CD4-positive, alpha-beta T cell treated with Interleukin-4 for 1 hour (primary cell): ENCODE measurements at regions not wholly inside any gene's neighbourhood (a gene's known extent, or its start where the extent isn't known, plus 50 kb on each side); places are given as distances from the start of the nearest gene placed in this dataset.

ENCODE experiments used
- DNase-seq, 2 donors: peaks; one replicate each; pipeline ENCODE4 v3.0.0-alpha.2; 2020 to 2022

GRCh38 chr5:60232036-60232795, 338.7 kb upstream of the PDE4D start:
- DNase-seq, result no peak

DNA sequence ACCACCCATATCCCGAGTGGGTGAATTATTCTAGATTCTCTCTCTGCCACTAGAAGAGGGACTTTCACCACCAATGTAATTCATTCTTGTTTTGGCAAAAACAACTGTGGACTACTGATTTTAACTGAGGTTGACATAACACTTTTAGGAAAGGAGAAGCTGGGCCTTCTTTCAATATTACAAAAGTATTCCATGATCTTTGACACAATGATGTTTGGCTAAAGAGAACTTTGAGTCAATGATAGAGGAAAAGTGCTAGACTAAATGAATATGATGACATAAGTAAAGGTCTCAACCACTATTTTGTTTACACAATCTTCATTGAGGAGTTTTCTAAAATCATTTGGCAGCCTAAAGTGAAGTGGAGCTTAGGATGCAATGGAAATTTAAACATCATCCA, 336.9 kb upstream of the PDE4D start:
- no peak for DNase-seq

DNA sequence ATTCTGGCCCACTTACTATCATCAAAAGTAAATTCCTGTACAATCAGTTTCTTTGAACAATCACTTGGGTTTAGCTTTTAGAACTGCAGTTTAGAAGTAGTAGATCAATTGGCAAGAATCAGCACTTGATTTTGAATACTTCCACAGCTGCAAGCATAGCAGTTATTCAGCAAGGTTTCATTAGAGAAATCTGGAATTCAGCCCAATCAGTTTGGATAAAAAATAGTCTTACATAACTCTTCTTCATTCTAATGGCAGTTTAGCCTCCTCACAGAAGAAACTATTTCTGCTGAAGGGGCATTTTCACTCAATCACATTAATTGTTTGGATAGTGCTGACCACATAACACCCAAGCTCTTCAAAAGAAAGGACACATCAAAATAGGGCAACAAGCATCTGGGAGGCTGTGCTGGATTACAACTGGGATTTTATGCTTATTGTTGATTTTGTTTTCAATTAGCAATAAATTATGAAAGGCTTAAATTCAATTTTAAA, 336.2 kb upstream of the PDE4D start:
- no peak for DNase-seq

DNA sequence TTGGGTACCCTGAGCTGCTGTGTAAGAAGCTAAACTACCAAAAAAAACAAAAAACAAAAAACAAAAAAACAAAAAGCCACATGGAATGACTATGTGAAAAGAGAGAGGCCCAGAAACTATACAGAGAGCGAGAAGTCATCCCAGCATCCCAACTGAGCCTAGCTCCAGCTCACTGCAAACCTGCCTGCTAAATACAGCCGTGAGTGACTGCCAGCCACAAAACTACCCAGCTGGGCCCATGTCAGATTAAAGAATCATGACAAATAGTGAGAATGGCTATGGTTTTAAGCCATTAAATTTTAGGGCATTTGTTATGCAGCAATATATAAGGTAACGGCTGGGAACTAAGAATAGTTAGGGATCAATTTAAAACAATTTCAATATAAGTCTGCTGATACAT, 335.1 kb upstream of the PDE4D start:
- no peak for DNase-seq

GRCh38 chr5:60226128-60226527, 332.6 kb upstream of the PDE4D start:
- no peak for DNase-seq

- DNase-seq, result no peak
These were observed 329.8 kb upstream of the PDE4D start for GRCh38 chr5:60223342-60223741.

- DNase-seq, result no peak
These were observed 326.4 kb upstream of the PDE4D start for GRCh38 chr5:60219921-60220320.

DNA sequence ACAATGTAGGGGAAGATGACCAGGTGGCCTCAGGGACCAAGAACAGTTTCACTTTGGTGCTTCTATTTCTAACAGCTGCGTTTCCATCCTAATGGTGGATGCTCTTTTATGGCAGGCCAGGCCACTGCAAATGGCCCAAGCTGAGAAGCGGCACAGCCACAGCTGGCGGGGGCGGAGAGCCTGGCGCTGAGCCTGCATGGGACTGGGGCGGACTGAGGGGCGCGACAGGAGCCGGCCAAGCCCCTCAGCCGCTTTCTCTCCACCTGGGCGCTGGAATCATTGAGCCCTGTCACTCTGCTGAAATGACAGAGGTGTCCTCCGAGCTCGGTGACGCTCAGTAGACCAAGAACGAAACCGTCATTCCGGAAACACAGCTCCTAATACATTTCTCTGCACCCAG, 317.3 kb upstream of the PDE4D start:
- no peak for DNase-seq

DNA sequence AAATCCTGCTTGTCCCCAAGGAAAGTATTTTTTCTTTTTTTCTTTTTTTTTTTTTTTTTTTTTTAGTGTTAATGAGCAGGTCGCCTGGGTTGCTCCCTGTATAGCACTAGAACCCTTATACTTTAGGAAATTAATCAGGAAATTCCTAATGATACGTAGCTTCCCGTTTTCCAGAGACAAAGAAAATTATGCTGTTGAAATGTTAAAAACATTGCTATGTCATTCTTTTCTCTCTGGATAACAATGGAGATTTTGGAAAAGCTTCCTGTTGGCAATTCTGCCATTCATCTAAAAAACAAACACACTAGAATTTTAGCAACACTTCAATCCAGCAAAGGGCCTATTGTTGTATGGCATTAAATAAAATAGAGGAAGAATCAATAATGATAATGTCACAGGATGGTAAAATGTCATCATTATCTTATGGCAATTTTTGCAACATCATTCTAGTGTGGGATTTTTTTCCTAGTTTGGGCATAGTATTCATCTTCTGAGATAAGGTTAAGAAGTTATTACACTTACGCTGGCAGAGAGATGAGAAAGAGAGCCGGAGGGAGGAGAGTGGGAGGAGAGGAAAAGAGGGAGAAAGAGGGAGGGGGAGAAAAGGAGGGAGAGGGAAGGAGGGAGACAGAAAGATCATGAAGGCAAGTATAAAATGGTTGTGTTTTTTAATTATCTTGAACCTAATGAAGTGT, 315.8 kb upstream of the PDE4D start:
- no peak for DNase-seq

DNA sequence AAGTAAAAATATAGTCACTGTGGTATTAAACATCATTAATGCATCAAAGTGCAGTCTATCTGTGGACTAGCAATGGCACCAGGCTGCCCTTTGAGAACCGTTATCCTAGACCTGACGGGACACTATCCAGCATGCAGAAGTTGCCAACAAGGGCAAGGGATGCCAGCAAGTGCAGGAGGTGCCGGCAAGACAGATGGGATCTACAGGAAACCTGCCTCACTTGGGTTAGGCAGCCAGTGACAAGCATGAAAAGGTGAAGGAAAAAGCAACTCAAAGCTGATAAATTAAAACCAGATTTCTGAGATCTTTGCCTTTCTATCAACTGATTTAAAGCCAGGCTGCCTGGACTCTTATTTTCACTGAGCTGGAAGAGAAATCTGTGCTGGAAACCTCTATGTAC, 315.2 kb upstream of the PDE4D start:
- no peak for DNase-seq

GRCh38 chr5:60207040-60207439, 313.5 kb upstream of the PDE4D start:
- DNase-seq, result peak; percentile 8 to 13

GRCh38 chr5:60206234-60206633, 312.7 kb upstream of the PDE4D start:
- DNase-seq, result no peak

- no peak for DNase-seq
These were observed 311.5 kb upstream of the PDE4D start for GRCh38 chr5:60205071-60205470.

DNA sequence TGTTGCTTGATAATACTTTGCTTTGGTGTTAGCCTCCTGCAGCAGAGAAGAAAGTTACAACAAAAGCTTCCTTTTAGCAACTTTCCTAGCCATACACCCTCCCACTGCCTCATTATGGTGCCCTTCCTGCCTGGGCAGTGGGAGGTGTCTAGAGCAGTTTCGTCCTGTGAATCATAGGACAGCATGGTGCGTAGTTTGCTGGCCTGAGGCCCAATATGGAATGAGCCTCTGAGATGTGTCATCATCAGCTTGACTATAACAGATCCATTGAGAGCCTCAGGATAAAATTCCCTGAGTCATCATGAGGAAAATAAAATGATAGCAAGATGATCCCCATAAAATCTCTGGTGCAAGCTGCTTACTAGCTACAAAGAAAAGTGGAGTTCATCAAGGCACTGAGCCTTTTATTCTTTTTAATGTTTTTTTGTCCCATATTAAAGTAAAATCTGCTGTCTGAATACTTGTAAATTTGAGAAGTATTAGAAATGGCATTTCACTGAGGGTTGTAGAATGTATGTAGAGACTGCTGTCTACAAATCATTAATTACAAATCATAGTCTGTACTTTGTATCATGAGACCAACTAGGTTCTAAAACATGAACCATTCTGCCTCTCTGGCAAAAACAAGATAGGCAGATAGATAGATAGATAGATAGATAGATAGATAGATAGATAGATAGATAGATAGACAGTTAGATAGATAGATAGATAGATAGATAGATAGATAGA, 303.0 kb upstream of the PDE4D start:
- DNase-seq, result peak in 1 of 2 donors; percentile 53

GRCh38 chr5:60195551-60195950, 302.0 kb upstream of the PDE4D start:
- DNase-seq, result no peak

DNA sequence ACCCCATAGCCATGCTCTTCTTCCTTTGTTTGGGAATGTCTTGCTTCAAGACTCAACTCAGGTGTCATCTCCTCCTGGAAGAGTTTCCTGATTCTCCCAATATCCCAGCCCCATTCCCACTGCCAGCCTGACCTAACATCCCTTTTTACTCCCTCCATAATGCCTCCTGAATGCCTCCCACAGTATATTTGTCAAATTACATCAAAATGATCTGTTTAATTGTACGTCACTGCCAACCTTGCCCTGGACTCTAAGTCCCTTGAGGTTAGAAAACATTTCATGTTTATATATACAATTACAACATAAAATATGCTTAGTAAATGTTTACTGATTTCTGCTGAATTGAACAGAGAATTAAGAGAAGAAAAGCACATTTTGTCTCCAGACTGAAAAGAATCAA, 301.6 kb upstream of the PDE4D start:
- DNase-seq, result no peak

- DNase-seq, result no peak
These were observed 291.9 kb upstream of the PDE4D start for GRCh38 chr5:60185231-60186099.

DNA sequence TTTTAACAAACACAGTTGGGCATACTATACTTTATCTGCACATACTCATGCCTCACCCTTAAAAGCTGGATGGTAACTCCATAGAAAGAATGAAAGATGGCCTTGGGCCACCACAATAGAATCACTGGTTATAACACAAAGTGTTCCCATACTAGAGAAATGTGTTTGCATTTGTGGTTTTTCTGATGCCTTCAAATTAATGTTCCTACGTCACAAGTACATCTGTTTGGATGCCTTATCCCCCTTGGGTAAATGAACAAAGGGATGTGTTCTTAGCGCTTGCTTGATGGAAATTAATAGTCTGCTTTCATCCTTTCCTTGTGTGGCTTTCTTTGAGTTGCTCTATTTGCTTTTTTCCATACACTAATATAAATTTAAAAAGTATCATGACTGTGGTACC, 291.1 kb upstream of the PDE4D start:
- DNase-seq, result no peak

- DNase-seq, result no peak
These were observed 290.4 kb upstream of the PDE4D start for GRCh38 chr5:60183881-60184280.

- no peak for DNase-seq
These were observed 284.6 kb upstream of the PDE4D start for GRCh38 chr5:60178101-60178500.

DNA sequence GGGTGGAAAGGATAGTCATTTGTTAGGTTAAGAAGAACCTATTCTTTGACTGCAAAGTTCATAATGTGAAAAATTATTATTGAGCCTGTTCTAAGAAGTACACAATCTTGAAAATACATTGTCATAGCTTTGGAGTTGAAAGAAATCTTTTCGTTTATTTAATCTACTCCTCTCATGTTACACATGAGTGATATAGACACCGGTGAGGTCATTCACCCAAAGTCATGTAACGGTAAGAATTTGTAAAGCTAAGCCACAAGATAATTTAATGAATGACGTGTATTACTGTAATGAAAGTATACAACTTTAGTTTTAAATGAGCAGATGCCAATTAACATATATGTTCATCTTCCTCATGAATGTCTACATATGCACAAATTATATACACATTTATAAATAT, 284.1 kb upstream of the PDE4D start:
- DNase-seq, result no peak

- DNase-seq, result no peak
These were observed 280.1 kb upstream of the PDE4D start for GRCh38 chr5:60173667-60174066.

DNA sequence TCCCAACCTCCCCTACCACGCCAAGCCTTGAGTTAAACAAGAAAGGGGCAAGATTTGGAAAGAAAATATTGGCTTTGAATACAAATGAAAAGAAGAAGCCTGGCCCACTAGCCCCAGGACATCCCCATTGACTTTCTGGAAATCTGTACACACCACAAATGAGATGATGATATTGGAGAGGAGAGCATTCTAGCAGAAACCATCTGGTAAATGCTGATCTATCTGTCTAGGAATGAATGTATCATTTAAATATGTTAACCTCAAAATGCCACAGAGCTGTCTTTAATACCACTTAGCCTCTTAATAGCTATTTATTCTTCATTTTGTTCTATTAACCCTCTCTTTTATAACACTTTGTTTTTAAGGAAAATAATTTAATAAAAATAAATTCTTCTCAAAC, 270.2 kb upstream of the PDE4D start:
- DNase-seq, result no peak
